NCI-H82 treated with DMSO at 0.1 percent for 48 hours (cell line): ENCODE measurements at regions not wholly inside any gene's neighbourhood (a gene's known extent, or its start where the extent isn't known, plus 50 kb on each side); places are given as distances from the start of the nearest gene placed in this dataset.
"Not testable (repeated sequence)": the region's sequence is repeated elsewhere in the genome, so short reads cannot be mapped to it uniquely, and the experiment has no call there.

Experiments
- DNase-seq: peaks from one replicate; lab custom pipeline; 2025; ENCODE audit not compliant: unreplicated experiment; lab: John Stamatoyannopoulos, UW

DNA sequence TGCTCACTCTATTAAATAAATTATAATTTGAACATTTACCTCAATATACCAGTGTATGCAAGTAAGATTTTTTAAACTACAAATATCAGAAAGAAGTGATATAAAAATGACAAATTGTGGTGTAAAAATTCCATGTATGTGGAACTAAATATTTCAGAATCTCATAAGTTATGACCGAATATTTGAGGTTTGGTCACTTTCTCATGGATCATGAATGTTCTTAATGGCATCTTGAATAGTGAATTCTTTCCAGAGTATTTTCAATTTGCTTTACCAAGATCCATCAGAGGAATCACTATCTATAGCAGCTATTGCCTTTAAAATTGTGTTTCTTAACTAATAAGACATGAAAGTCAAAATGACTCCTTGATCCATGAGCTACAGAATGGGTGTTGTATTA is 950.6 kb downstream of the TBC1D32 start:
- no peak for DNase-seq

DNA sequence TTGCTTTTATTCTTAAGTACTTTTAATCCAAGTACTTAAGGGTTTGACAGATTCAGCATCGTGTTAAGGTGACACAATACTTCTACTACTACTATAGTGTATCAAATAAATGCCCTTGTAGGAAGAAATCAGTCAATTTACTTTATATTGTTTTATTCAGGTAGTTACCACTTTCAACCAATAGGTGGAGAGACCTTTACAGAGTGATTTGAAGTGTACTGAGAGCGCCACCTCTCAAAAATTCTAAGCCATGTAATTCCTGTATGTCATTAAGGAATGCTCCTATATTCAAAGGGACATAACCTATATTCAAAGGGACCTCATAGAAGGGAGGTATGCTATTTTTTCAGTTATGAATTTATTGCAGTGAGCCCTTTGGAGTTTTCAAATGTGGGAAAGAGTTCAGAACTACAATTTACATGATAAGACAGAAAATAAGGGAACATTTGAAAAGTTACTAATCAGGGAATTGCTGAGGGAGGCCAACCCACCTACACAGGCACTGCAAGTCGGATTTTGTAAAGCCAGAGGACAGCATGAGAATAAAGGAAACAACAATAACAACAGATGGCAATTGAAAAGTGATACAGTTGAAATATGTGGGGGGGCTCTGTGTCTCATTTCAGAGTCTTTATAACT is 955.6 kb downstream of the TBC1D32 start:
- DNase-seq = peak; percentile 9

DNA sequence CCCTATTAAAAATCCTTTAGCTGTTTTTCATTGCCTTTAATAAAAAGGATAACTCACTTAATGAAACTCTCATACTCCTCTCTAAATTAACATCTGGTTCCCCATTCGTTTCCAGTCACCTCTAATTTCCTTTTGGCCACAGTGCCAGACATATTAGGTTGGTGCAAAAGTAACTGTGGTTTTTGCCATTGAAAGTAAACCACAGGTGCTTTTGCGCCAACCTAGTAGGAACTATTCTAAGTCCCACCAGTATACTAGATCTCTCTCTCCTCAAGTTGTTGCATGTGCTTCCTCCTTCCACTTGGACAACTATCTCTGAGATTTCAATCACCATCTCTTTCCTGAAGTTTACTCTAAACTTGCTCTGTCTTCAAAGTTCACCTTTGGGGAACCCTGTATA is 961.1 kb downstream of the TBC1D32 start:
- no peak for DNase-seq

DNA sequence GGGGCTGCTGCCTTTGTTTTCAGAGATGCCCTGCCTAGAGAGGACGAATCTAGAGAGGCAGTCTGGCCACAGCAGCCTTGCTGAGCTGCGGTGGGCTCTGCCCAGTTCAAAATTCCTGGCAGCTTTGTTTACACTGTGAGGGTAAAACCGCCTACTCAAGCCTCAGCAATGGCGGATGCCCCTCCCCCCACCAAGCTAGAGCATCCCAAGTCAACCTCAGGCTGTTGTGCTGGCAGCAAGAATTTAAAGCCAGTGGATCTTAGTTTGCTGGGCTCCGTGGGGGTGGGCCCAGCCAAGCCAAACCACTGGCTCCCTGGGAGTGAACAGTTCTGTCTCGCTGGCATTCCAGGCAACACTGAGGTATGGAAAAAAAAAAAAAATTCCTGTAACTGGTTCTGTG is 970.9 kb downstream of the TBC1D32 start:
- DNase-seq = no peak

DNA sequence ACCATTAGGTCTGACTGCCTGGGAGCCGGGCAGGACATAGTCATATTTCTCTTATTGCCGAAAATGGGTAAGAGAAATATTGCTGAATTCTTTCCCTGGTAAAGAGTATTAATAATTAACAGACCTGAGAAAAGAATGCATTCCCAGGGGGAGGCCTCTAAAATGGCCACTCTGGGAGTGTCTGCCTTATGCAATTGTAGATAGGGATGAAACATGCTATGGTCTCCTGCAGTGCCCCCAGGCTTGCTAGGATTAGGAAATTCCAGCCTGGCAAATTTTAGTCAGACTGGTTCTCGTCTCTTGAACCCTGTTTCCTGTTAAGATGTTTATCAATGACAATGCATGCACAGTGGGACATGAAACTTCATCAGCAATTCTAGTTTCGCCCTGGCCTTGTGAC is 975.7 kb downstream of the TBC1D32 start:
- DNase-seq = not testable (repeated sequence)

DNA sequence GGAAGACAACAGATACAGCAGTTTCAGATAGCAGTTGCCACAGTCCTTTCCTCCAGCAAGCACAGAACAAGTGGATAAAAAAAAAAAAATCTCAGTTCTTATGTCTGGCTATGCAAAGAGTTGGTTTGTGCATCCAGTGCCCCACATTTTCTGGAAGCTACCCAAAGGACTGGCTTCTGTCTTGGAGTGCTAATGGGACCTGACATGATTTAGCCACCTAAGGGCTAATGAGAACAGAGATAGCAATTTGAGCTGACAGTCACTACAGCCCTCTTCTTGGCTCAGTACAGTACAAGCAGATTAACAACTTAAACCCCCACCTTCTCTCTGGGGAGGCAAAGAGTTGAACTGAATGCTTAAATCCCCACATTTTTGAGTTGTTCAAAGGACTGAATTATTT is 976.8 kb downstream of the TBC1D32 start:
- no peak for DNase-seq

DNA sequence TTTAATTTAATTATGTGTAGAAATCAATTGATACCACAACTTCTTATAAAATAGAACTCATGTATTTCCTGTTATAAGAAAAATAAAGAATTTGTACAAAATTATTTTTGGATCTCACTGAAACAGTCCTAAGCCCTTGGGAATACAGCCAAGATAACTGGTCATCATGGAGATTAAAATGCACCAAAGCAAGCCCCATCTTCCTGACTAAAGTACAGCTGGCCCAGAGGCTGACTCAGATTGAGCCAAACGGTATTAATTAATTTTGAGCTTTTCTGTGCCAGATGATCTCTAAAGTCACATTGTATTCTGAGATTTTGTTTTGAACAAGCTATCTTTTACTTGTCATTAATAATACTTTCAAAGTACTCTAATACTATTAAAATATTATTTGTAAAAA is 978.5 kb downstream of the TBC1D32 start:
- no peak for DNase-seq

DNA sequence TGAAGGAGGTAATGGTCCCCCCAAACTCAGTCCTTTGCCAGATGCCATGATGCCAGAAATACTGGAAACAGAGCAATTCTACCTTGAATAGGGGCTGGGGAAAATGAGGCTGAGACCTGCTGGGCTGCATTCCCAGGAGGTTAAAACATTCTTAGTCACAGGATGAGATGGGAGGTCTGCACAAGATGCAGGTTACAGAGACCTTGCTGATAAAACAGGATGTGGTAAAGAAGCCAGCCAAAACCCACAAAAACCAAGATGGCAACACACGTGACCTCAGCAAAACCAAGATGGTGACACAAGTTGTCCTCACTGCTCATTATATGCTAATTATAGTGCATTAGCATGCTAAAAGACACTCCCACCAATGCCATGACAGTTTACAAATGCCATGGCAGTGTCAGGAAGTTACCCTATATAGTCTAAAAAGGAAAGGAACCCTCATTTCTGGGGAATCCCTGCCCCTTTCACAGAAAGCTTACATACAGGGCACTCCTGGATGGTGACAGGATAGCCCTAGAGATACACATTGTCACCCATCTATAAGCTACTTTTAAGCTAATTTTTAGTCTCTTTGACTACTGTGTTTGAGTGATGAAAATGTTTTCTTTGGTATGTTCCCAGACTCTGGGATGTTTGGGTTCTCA is 979.7 kb downstream of the TBC1D32 start:
- no peak for DNase-seq

DNA sequence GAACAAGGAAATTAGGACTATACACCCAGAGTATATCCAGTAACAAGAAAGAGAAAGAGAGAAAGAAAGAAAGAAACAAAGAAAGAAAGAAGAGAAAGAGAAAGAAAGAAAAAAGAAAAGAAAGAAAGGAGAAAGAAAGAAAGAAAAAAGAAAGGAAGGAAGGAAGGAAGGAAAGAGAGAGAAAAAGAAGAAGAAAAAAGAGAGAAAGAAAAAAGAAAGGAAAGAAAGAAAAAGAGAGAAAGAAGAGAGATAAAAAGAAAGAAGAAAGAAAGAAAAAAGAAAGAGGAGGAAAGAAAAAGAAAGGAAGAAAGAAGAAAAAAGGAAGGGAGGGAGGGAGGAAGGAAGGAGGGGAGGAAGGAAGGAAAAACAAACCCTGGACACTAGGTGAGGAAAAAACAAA is 981.8 kb downstream of the TBC1D32 start:
- no peak for DNase-seq

DNA sequence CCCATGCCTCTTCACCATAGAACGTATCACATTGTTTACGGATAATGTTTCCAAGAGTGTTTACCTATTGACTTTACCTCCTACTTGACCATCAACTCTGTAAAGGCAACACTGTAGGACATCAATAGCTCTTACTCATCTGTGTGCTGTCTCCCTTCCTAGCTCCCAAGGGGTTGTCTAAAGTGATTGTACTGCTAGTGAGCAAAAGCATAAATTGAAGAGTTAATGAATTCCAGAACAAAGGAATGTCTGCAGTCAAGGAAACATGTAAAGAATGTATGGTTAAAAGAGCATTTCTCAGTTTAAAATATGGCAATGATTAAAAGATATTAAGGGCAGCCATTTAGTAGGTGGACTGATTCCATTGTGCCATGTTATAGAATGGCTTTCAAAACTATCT is 985.4 kb downstream of the TBC1D32 start:
- DNase-seq = no peak

DNA sequence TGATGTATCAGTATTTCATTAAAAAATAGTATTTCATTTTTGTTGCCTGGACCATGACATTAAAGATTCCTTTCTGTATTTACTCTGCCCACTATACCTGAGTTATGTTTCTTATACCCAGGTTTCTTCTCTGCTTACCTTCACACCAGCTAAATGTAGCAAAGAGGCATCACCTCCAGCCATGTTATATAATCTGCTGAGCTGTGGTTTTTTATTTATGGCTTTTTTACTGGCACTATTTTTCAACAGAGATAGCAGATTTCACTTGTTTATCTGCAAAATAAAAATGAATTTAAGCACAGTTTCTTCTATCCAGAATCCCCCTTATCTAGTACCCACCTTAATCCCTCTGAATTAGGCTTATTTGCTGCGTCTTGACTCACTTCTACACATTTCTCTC is 979.0 kb upstream of the MAN1A1 start:
- no peak for DNase-seq

DNA sequence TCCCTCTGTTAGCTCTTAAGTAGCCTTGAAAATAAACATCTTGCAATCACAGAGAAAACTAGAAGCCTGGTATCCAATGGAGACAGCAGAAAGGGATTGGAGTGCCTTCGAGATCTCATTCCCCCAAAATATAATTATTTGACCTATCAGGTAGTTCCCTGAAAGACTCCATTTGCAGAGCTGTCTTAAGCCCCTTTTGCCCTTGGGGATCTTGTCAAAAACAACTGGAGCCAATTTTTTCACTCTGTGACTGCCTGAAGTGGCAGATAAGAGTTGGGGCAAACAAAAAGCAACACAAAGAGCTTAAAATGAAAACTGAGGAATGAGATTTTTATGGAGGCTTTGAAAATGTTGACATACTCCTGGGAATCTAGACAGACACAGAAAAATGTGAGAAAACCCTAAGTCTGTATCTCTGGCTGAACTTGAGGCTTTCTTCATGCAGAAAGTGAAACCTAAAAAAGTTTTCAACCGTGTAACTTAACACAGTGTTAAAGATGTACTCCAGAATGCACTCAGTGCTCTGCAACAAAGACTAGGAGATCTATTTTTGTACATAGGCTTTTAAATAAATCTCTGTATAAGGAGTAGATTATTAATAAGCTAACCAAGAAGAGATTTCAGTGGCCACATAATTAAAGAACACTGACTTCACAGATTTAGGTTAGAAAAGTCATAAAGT is 971.1 kb upstream of the MAN1A1 start:
- DNase-seq = no peak

DNA sequence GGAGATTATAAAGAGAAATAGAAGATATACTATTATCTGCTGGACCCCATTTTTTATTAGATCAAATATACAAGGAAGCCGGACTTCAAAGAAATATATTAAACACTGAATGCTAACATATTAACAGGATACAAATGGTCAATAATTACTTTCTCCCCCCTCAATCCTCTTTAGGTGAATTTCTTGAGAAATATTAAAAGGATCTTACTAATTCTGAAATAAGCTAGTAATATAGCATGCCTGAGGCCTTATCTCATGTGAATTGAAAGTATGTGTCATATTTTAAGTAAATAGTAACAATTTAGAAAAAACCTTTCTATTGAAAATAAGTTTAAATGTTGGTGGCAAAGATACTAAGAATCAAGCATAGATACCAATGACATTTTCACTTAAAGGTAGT is 954.7 kb upstream of the MAN1A1 start:
- no peak for DNase-seq

DNA sequence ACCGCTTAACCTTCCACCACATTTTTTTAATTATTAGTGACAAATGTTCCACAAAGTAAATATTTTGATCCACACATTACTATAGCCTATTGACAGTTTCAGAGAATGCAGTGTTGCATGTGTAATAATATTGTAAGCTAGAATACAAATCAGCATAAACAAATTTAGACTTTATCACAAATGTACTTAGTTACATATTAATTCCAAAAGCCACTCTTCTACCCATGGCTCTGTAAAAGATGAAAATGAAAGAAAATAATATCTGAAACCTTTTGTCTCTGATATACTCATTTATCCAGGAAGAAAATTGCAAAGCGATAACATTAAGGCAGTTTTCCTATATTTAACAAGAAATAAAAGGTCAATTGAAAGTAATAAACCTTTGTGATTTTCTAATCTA is 954.0 kb upstream of the MAN1A1 start:
- DNase-seq = no peak

DNA sequence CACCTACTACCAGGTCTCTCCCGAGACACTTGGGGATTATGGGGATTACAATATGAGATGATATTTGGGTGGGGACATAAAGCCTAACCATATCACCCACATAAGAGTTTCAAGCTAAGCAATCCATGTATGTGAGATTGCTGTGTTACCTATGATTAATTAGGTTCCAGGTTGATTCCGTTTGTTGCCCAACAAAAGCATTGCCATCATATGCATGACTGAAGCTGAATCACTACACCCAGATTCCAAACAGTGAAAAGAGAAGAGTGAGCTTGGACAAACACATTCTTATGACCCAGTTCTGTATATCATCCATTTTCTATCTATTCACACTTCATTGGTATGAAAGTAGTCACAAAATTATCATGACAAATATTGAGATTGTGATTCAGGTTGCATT is 952.5 kb upstream of the MAN1A1 start:
- DNase-seq = no peak

DNA sequence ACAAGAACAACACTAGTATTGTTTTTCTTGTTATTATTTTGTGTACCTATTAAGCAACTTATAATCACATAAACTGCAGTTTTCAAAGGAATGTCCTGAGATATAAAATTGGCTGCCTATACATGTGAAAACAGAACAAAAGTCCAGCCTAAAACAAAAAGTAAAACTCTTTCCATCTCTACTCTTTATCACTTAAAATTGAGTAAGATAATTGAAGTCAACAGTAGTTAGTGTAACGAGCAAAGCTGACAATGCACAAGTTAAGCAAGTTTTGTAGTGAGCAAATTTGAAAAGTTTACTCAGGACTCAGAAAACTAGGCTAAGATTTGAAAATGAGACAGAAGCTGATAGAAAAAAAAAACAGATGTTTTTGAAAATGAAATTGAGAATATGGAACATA is 941.4 kb upstream of the MAN1A1 start:
- no peak for DNase-seq

DNA sequence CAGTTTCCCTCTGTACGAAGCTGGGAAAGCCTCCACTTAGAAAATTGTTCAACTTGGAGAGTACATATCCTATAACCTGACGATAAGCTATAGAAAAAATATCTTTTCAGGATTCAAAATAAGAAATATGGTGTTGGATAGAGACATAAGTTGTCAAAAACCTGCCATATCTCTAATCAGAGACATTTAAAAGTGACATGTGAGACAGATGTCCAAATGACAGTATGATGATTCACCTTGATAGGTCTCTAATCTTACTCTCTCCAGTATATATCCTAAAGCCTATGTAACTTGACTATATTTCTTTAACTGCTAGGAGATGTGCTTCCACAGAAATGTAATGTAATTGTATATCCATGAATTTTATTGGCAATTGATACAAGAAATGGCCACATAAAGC is 932.4 kb upstream of the MAN1A1 start:
- no peak for DNase-seq

DNA sequence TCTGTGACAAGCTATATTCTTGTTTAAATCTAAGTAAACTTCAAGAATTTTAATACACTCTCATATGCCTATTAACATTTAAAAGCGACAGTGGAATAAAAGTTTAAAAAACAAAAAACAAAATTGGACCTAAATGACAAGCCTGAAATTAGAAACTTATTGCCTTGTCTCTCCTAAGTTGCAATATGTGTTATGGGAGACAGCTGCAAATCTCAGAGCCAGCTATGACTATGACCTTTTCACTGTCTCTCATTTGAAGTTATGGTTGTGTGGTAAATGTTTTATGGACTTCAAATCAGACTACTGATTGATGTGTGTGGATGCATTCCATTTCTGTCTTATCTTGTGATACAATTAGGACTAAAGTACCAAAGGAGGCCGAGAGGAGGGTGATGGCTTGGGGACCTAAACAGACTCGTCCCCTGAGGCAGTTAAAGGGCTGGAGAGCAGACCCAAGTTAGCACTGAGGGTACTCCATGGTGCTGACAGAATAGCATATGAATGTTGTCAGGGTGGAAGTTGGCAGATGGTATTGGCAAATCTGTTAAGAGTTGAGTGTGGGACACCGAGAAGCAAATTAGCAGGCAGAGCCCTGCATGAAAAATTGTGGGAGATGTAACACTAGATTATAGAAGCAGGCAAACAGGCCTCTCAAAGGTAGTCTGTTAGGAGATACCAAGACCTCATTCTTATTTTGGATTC is 930.1 kb upstream of the MAN1A1 start:
- DNase-seq = no peak

DNA sequence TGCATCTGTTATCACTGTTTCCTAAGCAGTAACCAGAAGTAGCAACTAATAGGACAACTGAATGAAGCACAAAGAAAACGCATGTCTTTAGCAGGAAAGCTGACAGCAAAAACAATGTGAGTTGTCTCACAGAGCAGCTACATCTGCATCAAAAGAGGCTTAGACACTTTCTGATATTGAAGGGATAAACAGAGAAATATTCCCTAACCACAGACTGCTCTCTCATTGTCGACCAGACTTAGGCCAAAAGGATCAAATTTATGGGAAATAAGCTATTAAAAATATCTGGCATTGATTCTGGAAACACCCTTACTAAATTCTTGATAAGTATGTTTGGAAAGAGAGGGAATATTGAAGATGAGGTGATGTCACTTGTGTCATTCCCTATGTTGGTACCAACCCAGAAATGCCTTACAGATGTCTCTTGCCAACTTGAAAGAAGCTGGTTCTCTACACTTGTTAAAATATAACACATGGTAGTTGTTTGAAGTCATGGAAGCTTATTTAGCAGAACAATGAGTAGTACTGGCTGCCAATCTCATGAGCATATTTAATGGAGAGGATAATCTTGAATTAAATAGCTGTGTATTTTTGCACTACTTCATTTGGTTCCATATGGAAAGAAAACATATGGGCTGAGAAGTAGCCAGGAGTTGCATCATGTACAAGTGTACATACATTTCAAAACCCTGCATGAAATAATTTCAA is 929.3 kb upstream of the MAN1A1 start:
- DNase-seq = no peak

DNA sequence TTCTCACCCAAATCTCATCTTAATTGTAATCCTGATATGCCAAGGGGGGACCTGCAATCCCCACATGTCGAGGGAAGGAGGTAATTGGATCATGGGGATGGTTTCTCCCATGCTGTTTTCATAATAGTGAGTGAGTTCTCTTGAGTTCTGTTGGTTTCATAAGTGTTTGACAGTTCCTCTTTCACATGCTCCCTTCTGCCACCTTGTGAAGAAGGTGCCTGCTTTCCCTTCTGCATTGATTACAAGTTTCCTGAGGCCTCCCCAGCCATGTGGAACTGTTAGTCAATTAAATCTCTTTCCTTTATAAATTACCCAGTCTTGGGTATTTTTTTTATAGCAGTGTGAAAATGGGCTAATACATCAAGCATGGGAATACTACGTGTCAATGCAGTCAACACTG is 925.0 kb upstream of the MAN1A1 start:
- no peak for DNase-seq

DNA sequence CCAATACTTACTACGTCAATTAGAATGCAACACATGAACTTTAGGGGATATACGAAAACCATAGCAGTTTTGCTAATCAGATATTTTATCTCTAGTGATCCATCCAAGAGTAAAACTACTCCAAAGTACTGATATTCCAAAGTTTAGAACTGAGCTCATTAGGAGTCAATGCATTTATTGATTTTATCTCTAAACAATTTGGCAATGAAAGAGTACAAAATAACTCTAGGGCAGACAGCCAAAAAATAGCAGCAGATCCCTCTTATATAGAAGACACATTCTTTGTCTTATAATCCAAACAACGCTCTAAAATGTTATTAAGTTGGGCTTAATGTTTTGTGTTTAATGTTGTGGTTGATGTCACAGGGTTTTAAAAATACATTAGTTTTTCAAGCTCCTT is 923.9 kb upstream of the MAN1A1 start:
- no peak for DNase-seq
